Thyroid gland (tissue), 4 donors: ENCODE measurements at regions not wholly inside any gene's neighbourhood (a gene's known extent, or its start where the extent isn't known, plus 50 kb on each side); places are given as distances from the start of the nearest gene placed in this dataset.

Experiments
- POLR2A ChIP-seq, 2 donors: fragments of 450-650 bp; IDR thresholded peaks; one replicate each; pipeline ENCODE4 v1.6.1; 2017; ENCODE audit warnings: antibody characterized with exemption in 2 of 2, mild to moderate bottlenecking in 2 of 2, moderate library complexity in 1 of 2
- TF ChIP-seq, protein P1 (sequence below), 6 experiments: fragments of 200-600 bp in 3 of 6; fragments of 450-650 bp in 3 of 6; sonication (generic) in 3 of 6; IDR thresholded peaks; one replicate each; pipeline ENCODE4 v1.5.1; 2016 to 2019; ENCODE audit warnings: antibody characterized with exemption in 6 of 6, mild to moderate bottlenecking in 2 of 6, inconsistent platforms in 1 of 6, moderate library complexity in 1 of 6

DNA sequence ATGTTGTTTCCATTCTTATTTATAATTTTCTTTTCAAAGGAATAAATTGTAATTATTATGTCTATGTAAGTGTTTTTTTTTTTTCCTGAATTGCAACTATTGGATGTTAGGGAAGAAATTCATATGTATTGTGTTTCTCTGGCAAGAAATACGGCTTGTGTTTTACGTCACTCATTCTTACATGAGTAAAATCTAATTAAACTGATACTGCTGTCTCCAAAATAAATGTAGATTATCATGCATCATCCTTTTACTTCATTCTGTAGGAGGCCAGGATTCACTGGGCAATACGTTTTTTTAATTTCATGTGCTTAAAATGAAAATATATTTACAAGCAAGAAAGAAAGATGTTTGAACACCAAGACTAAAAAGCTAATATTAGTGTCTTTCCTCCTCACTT is 590.8 kb downstream of the OTOL1 start:
- no peak for TF ChIP-seq POLR2A (IDR thresholded peaks at IDR 0.05)
- TF ChIP-seq, protein P1, sequence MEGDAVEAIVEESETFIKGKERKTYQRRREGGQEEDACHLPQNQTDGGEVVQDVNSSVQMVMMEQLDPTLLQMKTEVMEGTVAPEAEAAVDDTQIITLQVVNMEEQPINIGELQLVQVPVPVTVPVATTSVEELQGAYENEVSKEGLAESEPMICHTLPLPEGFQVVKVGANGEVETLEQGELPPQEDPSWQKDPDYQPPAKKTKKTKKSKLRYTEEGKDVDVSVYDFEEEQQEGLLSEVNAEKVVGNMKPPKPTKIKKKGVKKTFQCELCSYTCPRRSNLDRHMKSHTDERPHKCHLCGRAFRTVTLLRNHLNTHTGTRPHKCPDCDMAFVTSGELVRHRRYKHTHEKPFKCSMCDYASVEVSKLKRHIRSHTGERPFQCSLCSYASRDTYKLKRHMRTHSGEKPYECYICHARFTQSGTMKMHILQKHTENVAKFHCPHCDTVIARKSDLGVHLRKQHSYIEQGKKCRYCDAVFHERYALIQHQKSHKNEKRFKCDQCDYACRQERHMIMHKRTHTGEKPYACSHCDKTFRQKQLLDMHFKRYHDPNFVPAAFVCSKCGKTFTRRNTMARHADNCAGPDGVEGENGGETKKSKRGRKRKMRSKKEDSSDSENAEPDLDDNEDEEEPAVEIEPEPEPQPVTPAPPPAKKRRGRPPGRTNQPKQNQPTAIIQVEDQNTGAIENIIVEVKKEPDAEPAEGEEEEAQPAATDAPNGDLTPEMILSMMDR (IDR thresholded peaks at IDR 0.05): no peak
